Mucosa of descending colon (tissue), 3 donors: ENCODE measurements at regions not wholly inside any gene's neighbourhood (a gene's known extent, or its start where the extent isn't known, plus 50 kb on each side); places are given as distances from the start of the nearest gene placed in this dataset.

ENCODE experiments used
- ATAC-seq: fragments of 200-7000 bp; cut with Tn5 transposase; one replicate; pipeline ENCODE4 v1.9.1; 2020; ENCODE audit warnings: mild to moderate bottlenecking, moderate library complexity
- DNase-seq, 3 donors: peaks; one replicate each; pipeline ENCODE4 v3.0.0-alpha.2; 2020
- H3K36me3 ChIP-seq: fragments of 200-600 bp; one replicate; pipeline ENCODE4 v1.8.0; 2021; ENCODE audit warnings: low read depth, mild to moderate bottlenecking
- H3K4me1 ChIP-seq: fragments of 200-600 bp; one replicate; pipeline ENCODE4 v1.8.0; 2021; ENCODE audit warnings: low read depth, mild to moderate bottlenecking
- H3K4me3 ChIP-seq: fragments of 200-600 bp; one replicate; pipeline ENCODE4 v1.8.0; 2021; ENCODE audit warnings: mild to moderate bottlenecking
- H3K9me3 ChIP-seq: fragments of 200-600 bp; one replicate; pipeline ENCODE4 v1.8.0; 2021; ENCODE audit warnings: mild to moderate bottlenecking
- CTCF ChIP-seq: fragments of 200-600 bp; IDR thresholded peaks from one replicate; pipeline ENCODE4 v1.8.0; 2022; ENCODE audit warnings: antibody characterized with exemption, mild to moderate bottlenecking
- intact Hi-C, 2 donors: fragments of 100-400 bp; cut with DNase I in 1 of 2; cut with micrococcal nuclease in 1 of 2; formaldehyde crosslinking; loops; one replicate each; pipeline versions ENCODE4 v1.11.0 to v1.11.1; 2022; cut with DNase I, micrococcal nuclease
- donor health status: DM: no; HTN: no; CAD: no; lungs with moderate emphysema.
- donor health status: DM: no; HTN: no; CAD: no.
- donor health status: DM: no; HTN: yes; CAD: no.

- peak; percentile 47 for TF ChIP-seq CTCF
- H3K9me3 ChIP-seq: no peaks in the 10 kb centered on the region
- DNase-seq (peak in 2 of 3 donors; percentile 37 to 73), ATAC-seq (peak; percentile 96)
- no peaks in the 10 kb centered on the region for H3K36me3 ChIP-seq
- no peaks in the 10 kb centered on the region for H3K4me1 ChIP-seq
- no peak overlapping the region for H3K4me3 ChIP-seq
- intact Hi-C loops: no loop called here
These were observed 73.8 kb upstream of the FREM3 start for GRCh38 chr4:143773998-143774895.

- DNase-seq (no peak), ATAC-seq (no peak)
- Histone ChIP-seq H3K4me3 (no peak overlapping the region), H3K9me3 (no peaks in the 10 kb centered on the region), H3K4me1 (no peaks in the 10 kb centered on the region), H3K36me3 (no peaks in the 10 kb centered on the region)
- intact Hi-C loops: no loop called here
- TF ChIP-seq CTCF: no peak
These were observed 70.8 kb upstream of the FREM3 start for GRCh38 chr4:143771269-143771668.

- Histone ChIP-seq H3K4me3 (no peak overlapping the region), H3K9me3 (no peaks in the 10 kb centered on the region), H3K36me3 (no peaks in the 10 kb centered on the region), H3K4me1 (no peaks in the 10 kb centered on the region)
- intact Hi-C loops: no loop called here
- ATAC-seq (no peak), DNase-seq (no peak)
- TF ChIP-seq CTCF: no peak
These were observed 67.6 kb upstream of the FREM3 start for GRCh38 chr4:143768007-143768591.

- no peak overlapping the region for H3K4me3 ChIP-seq
- no peak for DNase-seq
- no peaks in the 10 kb centered on the region for H3K36me3 ChIP-seq
- TF ChIP-seq CTCF: no peak
- intact Hi-C loops: no loop called here
- ATAC-seq: no peak
- H3K9me3 ChIP-seq: no peaks in the 10 kb centered on the region
- H3K4me1 ChIP-seq: no peaks in the 10 kb centered on the region
These were observed 63.1 kb upstream of the FREM3 start for GRCh38 chr4:143763587-143763986.

GRCh38 chr4:143762511-143762910 is 62.0 kb upstream of the FREM3 start:
- Histone ChIP-seq H3K4me3 (no peak overlapping the region), H3K36me3 (no peaks in the 10 kb centered on the region), H3K9me3 (no peaks in the 10 kb centered on the region), H3K4me1 (no peaks in the 10 kb centered on the region)
- intact Hi-C loops: no loop called here
- ATAC-seq (no peak), DNase-seq (no peak)
- no peak for TF ChIP-seq CTCF
